ENCODE measurements at regions not wholly inside any gene's neighbourhood (a gene's known extent, or its start where the extent isn't known, plus 50 kb on each side); places are given as distances from the start of the nearest gene placed in this dataset.

DNA sequence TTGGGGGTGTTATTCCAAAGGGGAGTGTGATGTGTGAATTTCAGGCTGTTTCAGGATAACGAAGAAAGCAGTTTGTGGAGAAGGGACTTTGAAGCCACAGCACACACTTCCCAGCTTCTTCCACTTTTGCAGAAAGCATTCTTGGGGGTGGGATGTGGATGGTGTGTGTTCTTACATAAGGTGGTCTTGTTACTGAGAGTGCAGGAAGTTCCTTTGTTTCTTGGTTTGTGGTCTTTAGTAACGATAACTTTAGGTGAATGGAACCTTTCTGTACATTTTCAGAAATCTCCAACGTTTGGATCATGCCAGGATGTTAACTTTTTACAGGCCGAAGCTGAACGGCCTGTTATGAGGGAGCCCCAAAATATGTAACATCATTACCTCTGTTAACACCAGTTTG is 251.8 kb downstream of the KCNRG start:
- TF ChIP-seq, protein P1, sequence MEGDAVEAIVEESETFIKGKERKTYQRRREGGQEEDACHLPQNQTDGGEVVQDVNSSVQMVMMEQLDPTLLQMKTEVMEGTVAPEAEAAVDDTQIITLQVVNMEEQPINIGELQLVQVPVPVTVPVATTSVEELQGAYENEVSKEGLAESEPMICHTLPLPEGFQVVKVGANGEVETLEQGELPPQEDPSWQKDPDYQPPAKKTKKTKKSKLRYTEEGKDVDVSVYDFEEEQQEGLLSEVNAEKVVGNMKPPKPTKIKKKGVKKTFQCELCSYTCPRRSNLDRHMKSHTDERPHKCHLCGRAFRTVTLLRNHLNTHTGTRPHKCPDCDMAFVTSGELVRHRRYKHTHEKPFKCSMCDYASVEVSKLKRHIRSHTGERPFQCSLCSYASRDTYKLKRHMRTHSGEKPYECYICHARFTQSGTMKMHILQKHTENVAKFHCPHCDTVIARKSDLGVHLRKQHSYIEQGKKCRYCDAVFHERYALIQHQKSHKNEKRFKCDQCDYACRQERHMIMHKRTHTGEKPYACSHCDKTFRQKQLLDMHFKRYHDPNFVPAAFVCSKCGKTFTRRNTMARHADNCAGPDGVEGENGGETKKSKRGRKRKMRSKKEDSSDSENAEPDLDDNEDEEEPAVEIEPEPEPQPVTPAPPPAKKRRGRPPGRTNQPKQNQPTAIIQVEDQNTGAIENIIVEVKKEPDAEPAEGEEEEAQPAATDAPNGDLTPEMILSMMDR (IDR thresholded peaks at IDR 0.05; ENCODE audit: low read depth, low read length): no peak
- no peak for TF ChIP-seq POLR2A (IDR thresholded peaks at IDR 0.05; ENCODE audit: extremely low read depth, insufficient read length)
- no peak for TF ChIP-seq MYC (IDR thresholded peaks at IDR 0.05; ENCODE audit: low read depth, low read length)
